GM20000 (cell line): ENCODE measurements at regions not wholly inside any gene's neighbourhood (a gene's known extent, or its start where the extent isn't known, plus 50 kb on each side); places are given as distances from the start of the nearest gene placed in this dataset.

Experiments
- DNase-seq: peaks from one replicate; pipeline ENCODE4 v3.0.0; 2012; ENCODE audit warnings: low spot score
- CTCF ChIP-seq: IDR thresholded peaks from 2 replicates; pipeline ENCODE4 v1.5.1; 2012; ENCODE audit warnings: mild to moderate bottlenecking, control low read depth; ENCODE audit errors: extremely low read depth, missing control alignments

- no peak for TF ChIP-seq CTCF
- DNase-seq: no peak
Observed at GRCh38 chr4:173747537-173748257, 217.7 kb upstream of the HAND2 start.

GRCh38 chr4:173746424-173746823, 216.4 kb upstream of the HAND2 start:
- no peak for DNase-seq
- no peak for TF ChIP-seq CTCF

GRCh38 chr4:173745765-173746164, 215.7 kb upstream of the HAND2 start:
- no peak for DNase-seq
- no peak for TF ChIP-seq CTCF

- no peak for DNase-seq
- no peak for TF ChIP-seq CTCF
Observed at GRCh38 chr4:173736840-173737239, 206.8 kb upstream of the HAND2 start.

- TF ChIP-seq CTCF: no peak
Observed at GRCh38 chr4:173735585-173735984, 205.6 kb upstream of the HAND2 start.

GRCh38 chr4:173735049-173735448, 205.0 kb upstream of the HAND2 start:
- TF ChIP-seq CTCF: no peak
- DNase-seq: no peak

More at GRCh38 chr4:173735585-173735984, 205.6 kb upstream of the HAND2 start:
- DNase-seq: no peak

GRCh38 chr4:173731257-173731656, 201.2 kb upstream of the HAND2 start:
- no peak for TF ChIP-seq CTCF
- DNase-seq: no peak
